CD4-positive, alpha-beta T cell treated with Interleukin-4 for 4 hours (primary cell): ENCODE measurements at regions not wholly inside any gene's neighbourhood (a gene's known extent, or its start where the extent isn't known, plus 50 kb on each side); places are given as distances from the start of the nearest gene placed in this dataset.

Source experiments
- DNase-seq: peaks from one replicate; pipeline ENCODE4 v3.0.0-alpha.2; 2020

DNA sequence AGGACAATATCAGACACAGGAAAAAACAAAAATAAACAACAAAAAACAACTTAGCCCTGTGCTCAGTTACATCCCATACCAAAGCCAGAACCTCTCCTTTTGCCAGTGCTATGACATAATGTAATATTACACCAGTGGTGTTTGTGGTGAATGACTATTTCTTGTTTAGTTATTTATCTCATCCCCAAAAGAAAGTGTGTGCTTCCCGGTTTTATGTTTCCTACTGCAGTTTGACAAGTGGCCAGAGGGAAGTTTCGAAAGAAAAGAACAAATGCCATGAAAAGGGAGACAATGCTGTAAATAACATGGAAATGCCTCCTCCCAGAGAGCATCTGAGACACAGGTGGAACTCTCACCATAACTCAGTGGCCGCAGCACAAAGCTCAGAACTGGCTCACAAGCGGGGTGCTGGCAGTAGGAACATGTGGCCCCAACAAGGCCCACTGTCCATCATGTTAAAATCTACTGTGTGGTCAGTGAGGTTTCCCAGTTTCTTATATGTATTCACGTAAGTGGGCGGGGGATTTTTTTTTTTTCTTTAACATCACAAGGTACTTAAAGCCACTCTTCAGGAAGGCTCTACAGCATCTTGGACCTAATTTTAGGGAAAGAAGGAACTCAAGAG lies 158.2 kb downstream of the BARHL2 start:
- no peak for DNase-seq

DNA sequence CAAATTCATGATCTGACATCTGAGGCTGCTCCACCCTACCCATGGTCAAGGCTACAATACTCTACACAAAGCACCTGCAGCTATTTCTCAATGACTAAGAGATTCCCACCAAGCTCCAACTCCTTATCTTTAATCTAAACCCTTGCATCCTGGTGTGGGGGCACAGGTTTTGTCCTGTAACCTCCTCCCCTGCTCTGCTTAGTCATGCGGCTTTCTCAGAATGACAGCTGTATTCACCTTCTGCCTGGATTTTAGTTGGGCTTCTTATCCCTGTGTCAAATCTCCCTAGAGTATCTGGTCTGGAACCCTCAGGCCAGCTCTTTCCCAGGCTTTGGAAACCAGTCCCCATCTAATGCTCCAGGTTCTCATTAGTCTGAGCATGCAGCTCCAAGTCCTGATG lies 159.0 kb downstream of the BARHL2 start:
- DNase-seq, result no peak

DNA sequence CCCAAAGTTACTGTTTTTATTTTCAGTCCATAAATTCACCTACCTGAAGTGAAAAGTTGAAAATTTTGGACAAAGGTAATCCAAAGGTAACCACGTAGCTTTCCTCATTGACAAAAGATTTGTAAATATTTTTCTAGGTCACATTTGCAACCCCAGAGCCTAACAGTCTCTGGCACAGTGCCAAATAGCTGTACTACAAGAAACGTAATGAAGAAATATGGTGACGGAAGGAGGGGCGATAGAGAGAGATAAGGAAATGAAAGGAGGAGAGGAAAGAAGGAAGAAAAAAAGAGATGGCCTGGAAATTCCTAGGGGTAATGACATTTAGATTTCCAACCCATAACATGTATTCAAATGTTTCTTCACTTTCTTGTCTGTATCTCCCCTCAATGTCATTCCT lies 159.4 kb downstream of the BARHL2 start:
- no peak for DNase-seq

DNA sequence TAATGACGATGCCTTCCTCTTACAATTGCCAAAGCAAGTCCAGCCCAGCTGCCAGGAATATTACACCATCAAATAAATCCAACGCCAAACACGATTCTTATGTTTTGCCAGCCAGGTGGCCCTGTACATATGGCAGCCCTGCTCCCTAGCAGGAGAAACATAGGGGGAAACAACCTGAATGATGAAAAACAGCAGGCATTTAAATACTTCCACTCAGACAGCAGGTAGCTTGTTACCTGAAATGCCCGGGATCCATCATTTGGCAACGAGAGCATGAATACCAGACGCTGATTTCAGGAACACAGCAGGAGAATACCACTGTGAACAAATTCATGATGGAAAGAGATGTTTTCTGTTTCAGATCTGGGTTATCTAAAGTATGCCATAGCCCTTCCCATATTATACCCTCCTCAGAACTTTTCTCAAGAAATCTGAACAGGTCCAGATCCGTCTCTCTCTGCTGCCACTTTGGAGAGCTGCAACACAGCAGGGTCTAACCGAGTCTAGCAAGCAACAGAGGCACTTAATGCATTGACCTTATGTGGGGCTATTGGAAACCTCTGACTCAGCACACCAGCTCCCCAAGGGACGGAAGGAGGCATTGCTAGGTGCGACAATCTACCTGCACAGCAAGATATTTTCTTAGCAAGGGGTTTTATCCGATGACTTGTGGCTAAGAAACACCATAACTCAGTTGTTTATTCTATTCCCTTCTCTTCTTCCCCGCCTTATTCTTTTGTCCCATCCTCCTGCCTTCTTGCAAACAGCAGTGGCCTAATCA lies 166.3 kb downstream of the BARHL2 start:
- DNase-seq, result no peak

DNA sequence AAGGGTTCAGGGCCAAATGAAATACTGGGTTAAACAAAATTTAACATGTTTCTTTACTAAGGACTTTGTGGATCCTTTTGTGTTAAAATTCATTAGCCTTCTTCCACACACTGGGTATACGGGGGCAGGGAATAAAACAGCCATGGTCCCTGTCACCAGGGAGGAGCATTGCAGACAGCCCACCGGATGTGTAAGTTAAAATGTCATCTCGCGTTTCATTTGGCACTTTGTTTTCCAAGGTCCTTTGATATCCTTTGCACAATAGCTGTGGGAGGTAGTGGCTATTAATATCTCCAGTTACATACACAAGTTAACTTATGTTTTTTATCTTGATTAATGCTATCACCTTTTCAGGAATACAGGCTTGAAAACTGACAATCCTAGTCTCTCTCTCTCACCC lies 172.7 kb downstream of the BARHL2 start:
- DNase-seq, result no peak

DNA sequence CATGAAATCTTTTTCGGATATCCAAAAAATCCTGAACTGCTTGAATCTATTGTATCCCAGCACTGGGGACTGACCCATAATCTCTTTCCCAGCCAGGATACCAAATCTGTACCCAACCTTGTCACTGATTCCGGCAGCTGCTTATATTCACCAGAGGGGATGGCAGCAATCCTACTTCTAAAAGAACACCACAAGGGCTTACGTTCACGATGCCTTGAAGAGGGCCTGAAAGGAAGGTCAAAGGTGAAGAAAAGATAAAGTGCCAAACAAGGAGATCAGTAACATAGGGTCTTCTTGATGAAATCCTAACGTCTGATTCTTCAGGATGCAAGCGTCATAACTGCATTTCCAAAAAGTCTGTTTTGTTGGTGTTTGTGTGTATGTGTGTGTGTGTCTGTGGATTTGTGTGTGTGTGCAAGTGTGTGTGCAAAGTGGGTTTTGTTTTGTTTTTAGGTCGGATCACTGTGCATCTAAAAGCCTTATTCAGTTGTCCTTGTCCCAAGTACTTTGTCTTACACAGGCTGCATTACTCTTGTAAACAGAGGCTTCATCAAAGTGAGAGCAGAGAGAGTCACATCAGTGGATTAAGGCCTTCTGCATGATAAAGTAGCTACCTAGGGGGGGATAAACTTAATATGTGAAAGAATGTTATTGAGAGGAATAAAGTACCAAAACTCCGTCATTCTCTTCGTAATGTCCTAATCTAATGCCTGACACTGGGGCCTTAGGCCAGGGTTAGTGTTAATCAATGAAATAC lies 179.3 kb downstream of the BARHL2 start:
- no peak for DNase-seq

DNA sequence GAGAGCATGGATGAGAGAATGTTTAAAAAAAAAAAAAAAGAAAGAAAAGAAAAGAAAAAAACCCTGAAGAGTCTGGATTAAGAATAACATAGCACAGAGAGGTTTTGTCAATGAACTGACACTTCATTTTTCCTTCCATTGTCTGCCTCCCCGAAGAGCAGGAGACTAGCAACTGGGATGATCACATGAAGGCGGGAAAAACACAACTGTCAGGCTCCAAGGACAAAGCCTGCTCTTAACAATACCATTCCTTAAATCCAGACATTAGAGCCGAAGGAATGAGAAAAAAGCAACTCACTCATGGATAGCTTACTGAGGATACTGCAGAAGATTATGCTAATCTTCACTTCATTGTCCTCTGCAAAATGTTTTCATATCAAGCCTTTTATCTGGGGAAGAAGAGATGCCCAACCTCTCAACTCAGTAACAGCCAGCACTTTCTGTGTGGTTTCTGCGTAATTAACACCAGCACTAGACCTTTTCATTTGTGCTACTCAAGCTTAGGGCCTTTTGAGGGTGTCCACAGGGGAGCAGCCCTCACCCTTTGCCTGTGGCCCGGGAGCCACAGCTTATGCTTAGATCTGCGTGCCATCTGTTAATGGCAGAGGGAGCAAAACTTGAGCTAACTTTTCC lies 182.3 kb downstream of the BARHL2 start:
- DNase-seq, result no peak

DNA sequence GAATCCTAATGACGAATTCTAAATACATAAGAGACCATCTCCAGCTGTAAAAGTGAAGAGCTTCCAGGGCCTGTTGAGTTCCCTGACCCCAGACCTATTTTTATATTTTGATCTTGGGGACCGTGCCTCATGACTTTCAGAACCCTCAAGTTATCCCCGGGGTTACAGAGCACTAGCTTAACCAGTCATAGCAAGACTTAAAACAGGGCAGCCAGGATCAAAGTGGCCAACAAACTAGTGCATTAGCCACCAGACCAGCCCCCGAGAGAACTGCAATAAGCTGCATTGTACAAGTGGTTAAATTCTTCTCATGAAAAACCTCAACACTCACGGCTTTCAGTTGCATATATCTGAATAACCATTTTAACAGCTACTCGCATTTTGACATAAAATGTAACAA lies 183.0 kb downstream of the BARHL2 start:
- no peak for DNase-seq

DNA sequence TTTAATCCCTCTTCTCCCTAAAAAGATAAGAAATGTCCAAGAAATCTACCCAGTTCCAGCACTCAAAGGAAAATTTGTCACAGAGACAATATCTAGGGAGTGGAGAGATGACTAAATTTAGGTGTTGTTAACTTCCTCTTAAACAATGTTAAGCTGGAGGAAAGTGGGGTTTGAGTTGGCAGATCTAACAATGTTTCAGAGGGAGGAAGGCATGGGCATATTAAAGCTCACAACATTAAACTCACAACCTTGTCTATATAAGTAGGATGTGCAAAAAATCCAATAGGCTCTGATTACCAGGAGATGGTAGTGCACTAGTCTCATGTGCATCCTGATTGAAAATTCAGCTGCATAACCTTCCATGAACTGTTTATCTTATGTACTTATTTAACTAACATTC lies 190.1 kb downstream of the BARHL2 start:
- no peak for DNase-seq

DNA sequence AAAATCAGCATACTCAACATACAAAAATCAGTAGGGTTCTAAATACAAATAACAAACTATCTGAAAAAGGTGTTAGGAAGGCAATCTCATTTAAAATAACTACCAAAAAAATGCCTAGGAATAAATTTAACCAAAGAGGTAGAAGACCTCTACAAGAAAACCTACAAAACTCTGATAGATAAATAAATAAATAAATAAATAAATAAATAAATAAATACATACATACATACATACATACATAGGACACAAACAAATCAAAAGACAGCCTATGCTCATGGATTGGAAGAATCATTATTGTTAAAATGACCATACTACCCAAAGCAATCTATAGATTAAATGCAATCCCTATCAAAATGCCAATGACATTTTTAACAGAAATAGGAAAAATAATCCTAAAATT lies 194.7 kb downstream of the BARHL2 start:
- DNase-seq, result no peak

DNA sequence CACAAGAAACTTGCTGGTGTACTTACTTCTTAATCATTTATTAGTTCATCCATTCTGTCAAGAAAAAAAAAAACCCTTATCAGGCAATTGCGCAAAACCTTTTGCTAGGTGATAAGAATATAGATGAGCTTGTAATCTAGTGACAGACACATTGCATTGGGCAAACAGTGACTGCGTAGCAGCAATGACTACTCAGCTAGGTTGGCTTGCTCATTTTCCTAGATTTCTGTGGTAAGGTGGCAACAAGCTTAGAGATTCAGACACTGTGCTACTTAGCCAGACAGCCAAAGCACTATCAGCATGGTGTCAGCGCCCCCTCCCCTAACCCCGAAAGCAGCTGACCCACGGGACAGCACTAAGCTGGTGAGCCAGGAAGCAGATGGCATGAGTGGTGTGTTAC lies 203.1 kb downstream of the BARHL2 start:
- no peak for DNase-seq

DNA sequence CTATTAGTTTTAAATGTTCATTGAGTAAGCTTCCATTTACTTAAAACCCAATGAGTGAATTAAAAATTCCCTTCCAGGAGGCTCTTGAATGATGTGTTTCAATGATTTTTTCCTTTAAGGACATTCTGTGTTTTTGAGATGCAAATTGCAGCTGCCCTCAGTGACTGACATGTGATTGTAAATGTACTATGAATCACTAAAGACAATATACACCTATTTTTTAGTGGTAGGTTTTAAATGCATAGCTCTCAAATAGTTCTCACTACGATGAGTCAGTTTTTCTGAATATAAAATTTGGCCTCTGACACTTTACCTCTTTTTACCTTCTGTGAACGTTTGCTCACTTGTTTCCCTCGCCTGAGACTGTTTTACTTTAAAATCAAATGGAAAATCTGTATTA lies 204.7 kb downstream of the BARHL2 start:
- DNase-seq, result no peak

DNA sequence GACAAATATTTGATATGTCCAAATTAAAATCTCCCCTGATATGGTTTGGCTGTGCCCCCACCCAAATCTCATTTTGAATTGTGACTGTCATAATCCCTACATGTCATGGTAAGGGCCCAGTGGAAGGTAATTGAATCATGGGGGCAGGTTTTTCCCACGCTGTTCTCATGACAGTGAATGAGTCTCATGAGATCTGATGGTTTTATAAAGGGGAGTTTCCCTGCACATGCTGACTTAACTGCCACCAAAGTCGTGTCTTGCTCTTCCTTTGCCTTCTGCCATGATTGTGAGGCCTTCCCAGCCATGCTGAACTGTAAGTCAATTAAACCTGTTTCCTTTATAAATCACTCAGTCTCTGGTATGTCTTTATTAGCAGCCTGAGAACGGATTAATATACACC lies 207.0 kb downstream of the BARHL2 start:
- DNase-seq, result no peak

DNA sequence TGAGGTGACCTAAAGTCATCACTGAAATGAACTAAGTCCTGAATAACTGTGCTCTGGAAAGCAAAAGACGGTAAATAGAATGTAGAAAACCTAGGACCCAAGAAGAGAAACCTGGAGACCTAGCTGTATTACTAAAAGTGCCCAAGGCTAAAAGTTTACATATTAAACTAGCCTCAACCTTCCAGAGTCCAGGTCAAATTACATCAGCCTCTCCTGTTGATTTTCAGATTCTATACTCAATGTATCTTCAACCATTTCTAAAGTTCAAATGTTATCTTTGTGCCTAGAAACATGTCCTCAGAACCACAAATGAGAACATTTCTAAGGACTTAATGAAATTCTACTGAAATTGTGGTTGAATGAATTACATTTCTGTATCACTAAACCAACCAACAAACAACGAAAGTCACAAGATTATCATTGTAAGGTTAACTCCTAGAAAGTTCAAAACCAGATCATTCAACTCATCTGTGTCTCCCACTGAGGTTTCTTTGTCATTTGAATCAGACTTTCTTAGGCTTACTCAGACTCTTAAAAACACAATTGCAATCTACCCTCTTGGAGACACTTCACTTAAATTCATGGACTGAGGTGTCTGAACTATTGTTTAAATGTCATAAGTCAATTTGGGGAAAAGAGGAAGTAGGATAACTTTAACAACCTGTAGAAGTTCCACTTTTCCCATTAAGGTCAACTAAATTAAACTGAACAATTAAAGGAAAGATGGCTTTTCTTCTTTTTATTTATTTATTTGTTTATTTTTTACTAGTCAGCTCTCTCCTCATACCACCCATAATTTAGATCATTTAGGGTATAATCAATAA lies 207.7 kb downstream of the BARHL2 start:
- no peak for DNase-seq

DNA sequence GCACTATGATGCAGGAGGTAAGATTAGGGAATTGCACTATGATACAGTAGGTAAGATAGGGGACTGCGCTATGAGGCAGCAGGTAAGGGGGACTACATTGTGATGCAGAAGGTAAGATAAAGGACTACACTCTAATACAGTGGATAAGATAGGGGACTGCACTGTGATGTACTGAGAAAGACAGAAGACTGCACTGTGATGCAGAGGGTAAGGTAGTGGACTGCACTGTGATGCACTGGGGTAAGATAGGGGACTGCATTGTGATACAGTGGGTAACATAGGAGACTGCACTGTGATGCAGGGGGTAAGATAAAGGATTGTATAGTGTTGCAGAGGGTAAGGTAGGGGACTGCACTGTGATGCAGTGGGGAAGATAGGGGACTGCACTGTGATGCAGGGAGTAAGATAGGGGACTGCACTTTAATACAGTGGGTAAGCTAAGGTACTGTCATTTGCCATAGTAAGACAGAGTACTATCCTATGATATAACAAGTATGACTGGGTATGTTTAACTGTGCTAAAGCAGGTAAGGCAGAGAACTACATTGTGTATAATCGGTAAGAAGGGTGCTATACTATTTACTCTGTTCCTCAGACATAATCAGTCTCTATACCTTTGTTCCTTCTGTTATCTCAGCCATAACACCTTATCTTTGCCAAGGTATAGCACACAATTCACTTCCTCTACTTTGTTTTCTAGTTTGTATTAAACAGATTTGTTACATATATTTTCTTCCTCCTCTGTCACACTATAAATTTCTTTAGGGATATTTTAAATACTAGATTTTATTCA lies 208.5 kb downstream of the BARHL2 start:
- no peak for DNase-seq

DNA sequence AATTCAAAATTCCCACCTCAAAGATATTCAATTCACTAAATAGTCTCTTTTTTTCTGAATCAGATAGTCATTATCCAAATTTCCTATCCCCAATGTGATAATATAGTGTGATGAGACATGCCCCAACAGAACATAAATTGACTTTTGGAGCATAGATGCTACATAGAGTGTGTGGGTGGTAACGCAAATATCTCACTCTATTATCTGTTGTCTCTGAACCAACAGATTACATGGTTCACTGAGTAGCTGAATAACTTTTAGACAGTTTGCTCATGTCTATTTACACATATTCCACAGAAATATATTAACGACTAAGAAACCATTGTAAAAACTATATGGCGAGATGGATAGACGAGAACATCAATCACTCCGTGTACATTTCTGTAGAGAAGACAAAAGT lies 209.9 kb downstream of the BARHL2 start:
- no peak for DNase-seq

DNA sequence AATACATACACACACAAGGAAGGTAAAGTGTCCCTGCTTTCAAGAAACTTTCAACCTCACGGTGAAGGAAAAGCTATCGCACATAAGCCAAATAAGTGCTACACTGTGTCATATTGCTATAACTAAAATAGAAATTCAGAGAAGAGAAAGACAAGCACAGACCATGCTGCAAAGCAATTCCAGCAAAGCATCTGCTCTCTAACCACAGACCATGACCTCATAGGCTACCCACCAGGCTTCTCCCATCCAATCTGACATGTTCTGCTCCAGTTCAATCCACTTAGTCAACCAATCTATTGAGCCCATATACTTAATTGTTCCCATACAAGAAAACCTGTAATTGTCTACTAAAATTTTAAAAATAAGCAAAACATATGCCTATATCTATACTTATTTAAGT lies 211.3 kb downstream of the BARHL2 start:
- no peak for DNase-seq

DNA sequence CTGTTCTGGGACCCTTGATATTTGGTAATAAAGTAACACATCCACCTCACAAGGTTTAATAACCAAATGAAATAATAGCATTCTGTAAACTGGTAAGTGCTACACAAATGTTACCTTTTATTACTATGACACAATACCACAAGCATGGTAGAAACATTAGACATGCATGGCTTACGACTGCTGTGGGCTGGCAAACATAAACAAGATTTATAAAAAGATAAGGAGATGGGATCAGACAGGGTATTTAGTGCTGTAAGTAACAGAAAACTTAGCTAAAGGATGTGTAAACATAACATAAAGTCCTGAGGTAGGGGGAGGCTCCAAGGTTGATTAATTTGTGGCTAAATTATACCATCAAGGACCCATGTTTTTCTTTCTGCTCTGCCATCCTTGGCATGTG lies 212.6 kb downstream of the BARHL2 start:
- no peak for DNase-seq

DNA sequence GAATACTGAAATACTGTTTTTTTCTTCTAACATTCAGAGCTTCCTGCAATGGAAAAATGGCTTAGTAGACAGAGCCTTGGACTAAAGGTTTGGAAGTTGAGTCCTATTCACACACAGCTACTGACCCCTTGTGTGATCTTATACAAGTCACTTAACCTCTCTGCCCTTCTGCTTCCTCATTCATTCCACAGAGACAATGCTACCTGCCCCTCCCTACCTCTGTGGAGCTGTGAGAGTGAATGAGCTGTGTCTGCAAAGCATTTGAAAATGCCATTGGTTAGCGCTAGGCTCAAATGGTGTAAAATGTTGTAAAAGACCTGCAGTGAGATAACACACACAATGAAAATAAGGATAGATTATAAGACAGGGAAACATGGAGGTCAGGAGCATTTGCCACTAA lies 214.4 kb downstream of the BARHL2 start:
- DNase-seq, result no peak

DNA sequence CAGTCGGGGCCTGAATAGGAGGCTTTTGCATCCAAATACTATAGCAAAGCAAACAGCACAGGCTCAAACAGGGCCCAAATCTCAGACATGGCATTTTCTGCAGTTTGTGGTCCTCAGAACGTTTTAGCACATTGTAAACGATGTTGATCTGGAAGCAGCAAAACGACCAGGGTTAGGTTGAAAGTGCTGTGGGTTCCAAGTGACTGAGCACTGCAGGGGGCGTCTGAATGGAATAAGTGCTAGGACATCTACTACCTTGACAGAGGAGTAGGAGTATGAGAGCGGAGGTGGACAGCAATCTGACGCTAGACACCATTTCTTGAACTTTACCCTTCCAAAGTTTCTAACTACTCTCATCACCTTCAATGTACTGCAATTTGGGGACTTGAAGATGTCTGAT lies 214.9 kb downstream of the BARHL2 start:
- no peak for DNase-seq

DNA sequence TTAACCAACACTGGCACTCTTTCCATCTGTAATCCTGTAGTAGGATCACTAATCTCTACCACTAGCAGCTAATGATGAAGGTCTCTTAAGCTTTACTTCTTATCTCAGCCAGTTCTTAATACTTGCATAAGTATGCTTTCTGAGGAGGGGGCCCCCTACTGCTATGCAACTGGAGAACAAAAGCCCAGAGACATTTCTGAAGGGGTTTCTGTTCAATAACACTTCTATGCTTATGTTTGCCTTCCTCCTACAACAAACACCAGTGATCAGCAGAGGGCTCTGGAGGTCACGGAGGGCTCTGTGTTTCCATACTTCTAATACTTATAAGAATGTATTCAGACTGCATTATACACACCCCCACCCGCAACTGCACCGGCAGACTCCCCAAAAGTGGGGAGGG lies 215.8 kb downstream of the BARHL2 start:
- no peak for DNase-seq

DNA sequence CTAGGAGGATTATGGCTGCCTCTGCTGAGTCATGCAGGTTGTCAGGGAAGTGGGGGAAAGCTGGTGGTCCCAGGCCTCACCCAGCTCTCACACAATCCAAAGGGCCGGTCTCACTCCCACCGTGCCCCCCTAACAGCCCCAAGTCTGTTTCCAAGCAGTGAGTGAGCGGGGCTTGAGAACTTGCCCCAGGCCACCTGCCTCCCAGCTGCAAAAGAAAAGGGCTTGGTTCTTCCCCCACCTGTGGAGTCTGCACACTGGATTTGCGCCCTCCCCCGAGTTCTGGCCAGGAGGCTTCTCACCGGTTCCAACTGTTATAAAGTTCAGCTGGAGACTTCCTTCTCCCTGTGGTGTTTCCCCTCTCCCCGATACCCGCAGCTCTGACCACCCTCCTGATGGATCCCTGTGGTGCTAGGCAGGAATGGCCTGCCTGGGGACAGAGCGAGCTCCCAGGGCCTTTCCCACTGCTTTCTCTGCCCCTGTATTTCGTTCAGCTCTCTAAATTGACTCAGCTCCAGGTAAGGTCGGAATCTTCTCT lies 222.3 kb downstream of the BARHL2 start:
- DNase-seq, result no peak
